ENCODE measurements at regions not wholly inside any gene's neighbourhood (a gene's known extent, or its start where the extent isn't known, plus 50 kb on each side); places are given as distances from the start of the nearest gene placed in this dataset.

GRCh38 chr10:69703256-69703655 lies 73.2 kb downstream of the FAM241B start:
- WGBS, 2 donors: 66 to 87% methylated on average over 3 of the region's 3 CpGs
- no peak overlapping the region for H3K4me3 ChIP-seq (ENCODE audit: low read depth, poor library complexity, severe bottlenecking)
- no peak for DNase-seq (ENCODE audit: low spot score in 2 of 2)
- intact Hi-C loops (cut with DNase I; ENCODE audit: low total_unique reads): no loop called here
- TF ChIP-seq CTCF (IDR thresholded peaks at IDR 0.05): no peak
- no peak for TF ChIP-seq POLR2A (IDR thresholded peaks at IDR 0.05)

- 65 to 71% methylated on average over 7 of the region's 7 CpGs for WGBS, 2 donors
- intact Hi-C loops (cut with DNase I; ENCODE audit: low total_unique reads): no loop called here
- H3K4me3 ChIP-seq (ENCODE audit: low read depth, poor library complexity, severe bottlenecking): no peak overlapping the region
- no peak for DNase-seq (ENCODE audit: low spot score in 2 of 2)
- TF ChIP-seq CTCF (IDR thresholded peaks at IDR 0.05) (no peak), POLR2A (IDR thresholded peaks at IDR 0.05) (no peak)
Observed at GRCh38 chr10:69703766-69704630, 74.0 kb downstream of the FAM241B start.

- H3K4me3 ChIP-seq (ENCODE audit: low read depth, poor library complexity, severe bottlenecking): no peak overlapping the region
- intact Hi-C loops (cut with DNase I; ENCODE audit: low total_unique reads): no loop called here
- WGBS, 2 donors: 67 to 79% methylated on average over 7 of the region's 7 CpGs
- no peak for DNase-seq (ENCODE audit: low spot score in 2 of 2)
- TF ChIP-seq POLR2A (IDR thresholded peaks at IDR 0.05) (no peak), CTCF (IDR thresholded peaks at IDR 0.05) (no peak)
Observed at GRCh38 chr10:69709366-69709941, 79.4 kb downstream of the FAM241B start.

- WGBS, 2 donors: 68 to 82% methylated on average over 9 of the region's 9 CpGs
- H3K4me3 ChIP-seq (ENCODE audit: low read depth, poor library complexity, severe bottlenecking): no peak overlapping the region
- no peak for DNase-seq (ENCODE audit: low spot score in 2 of 2)
- intact Hi-C loops (cut with DNase I; ENCODE audit: low total_unique reads): loop anchor here (10.0 kb wide), 1 partner anchor 195 kb away; no protein-coding TSS in a partner anchor
- TF ChIP-seq CTCF (IDR thresholded peaks at IDR 0.05) (no peak), POLR2A (IDR thresholded peaks at IDR 0.05) (no peak)
Observed at GRCh38 chr10:69710008-69710888, 80.2 kb downstream of the FAM241B start.

GRCh38 chr10:69712342-69712741 lies 82.3 kb downstream of the FAM241B start:
- TF ChIP-seq POLR2A (IDR thresholded peaks at IDR 0.05) (no peak), CTCF (IDR thresholded peaks at IDR 0.05) (no peak)
- no peak for DNase-seq (ENCODE audit: low spot score in 2 of 2)
- WGBS, 2 donors: 76 to 87% methylated on average over 12 of the region's 12 CpGs
- no peak overlapping the region for H3K4me3 ChIP-seq (ENCODE audit: low read depth, poor library complexity, severe bottlenecking)
- intact Hi-C loops (cut with DNase I; ENCODE audit: low total_unique reads): loop anchor here (10.0 kb wide), 1 partner anchor 198 kb away; no protein-coding TSS in a partner anchor

All from lower leg skin (tissue), 4 donors.